ENCODE measurements at regions not wholly inside any gene's neighbourhood (a gene's known extent, or its start where the extent isn't known, plus 50 kb on each side); places are given as distances from the start of the nearest gene placed in this dataset.

DNA sequence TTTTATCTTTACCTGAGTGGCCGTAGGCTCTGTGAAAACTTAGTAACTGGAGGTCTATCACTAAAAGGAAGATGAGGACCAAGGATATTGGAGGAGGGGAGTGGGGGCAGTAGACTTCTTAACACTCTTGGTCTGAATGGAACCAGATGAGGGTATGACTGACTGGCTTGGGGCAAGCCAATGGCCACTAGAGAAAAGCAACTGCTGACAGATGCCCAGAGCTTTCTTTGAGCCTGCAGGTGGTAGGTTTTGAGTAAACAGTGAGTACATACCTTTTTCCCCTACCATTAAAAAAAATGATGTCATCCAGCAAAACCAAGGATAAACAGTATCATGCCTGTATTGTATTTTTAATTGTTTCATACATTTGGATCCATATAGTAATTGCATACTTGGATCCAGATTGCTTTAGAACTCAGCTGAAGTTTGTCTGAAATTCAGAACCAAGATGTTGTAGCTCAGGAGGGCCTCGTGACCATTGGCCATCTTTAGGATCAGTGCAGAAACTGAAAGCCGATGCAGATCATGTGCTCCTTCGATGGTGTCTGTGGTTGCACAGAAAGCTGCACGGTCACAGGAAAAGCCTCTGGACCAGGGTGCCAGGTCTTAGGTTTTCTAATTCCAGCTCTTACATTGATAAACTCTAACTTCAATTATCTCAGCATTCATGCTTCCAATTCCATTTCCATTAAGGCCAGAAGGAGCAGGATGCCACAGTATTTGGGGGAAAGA, 131.0 kb downstream of the PDGFRA start:
- no peak for DNase-seq (ENCODE audit: low read depth in 1 of 2, low spot score in 1 of 2)
- 3% methylated on average over 5 of the region's 5 CpGs for WGBS (ENCODE audit: missing lambda C conversion rate)
- no peak overlapping the region for H3K4me2 ChIP-seq
- POLR2A ChIA-PET: no interaction called here
- CTCF ChIA-PET: interaction anchor here (1.2 kb wide), 1 partner anchor 37 kb away, joined by 5 read pairs; no protein-coding TSS in a partner anchor
- H3K9me3 ChIP-seq: no peaks in the 10 kb centered on the region
- H3K27ac ChIP-seq: no peak overlapping the region
- ATAC-seq: no peak
- TF ChIP-seq, protein P1, sequence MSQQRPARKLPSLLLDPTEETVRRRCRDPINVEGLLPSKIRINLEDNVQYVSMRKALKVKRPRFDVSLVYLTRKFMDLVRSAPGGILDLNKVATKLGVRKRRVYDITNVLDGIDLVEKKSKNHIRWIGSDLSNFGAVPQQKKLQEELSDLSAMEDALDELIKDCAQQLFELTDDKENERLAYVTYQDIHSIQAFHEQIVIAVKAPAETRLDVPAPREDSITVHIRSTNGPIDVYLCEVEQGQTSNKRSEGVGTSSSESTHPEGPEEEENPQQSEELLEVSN (IDR thresholded peaks at IDR 0.05; ENCODE audit: borderline replicate concordance, low read depth): no peak
- TF ChIP-seq JUNB (IDR thresholded peaks at IDR 0.05): no peak
- no peak for TF ChIP-seq HEYL (CRISPR knock-in tag; IDR thresholded peaks at IDR 0.05)
- TF ChIP-seq MYC (IDR thresholded peaks at IDR 0.05; ENCODE audit: borderline replicate concordance, low read length): no peak
- TF ChIP-seq ZC3H11A (IDR thresholded peaks at IDR 0.05): no peak
- no peak for TF ChIP-seq POLR2AphosphoS2 (conservative IDR thresholded peaks at IDR 0.05; ENCODE audit: low read length)
- TF ChIP-seq RNF2 (IDR thresholded peaks at IDR 0.05; ENCODE audit: borderline replicate concordance, low read depth): no peak
- TF ChIP-seq ZNF302 (CRISPR knock-in tag; IDR thresholded peaks at IDR 0.05): no peak
- no peak for FAIRE-seq
- H3K4me3 ChIP-seq: no peak overlapping the region
- H3K4me1 ChIP-seq: no peaks in the 10 kb centered on the region

DNA sequence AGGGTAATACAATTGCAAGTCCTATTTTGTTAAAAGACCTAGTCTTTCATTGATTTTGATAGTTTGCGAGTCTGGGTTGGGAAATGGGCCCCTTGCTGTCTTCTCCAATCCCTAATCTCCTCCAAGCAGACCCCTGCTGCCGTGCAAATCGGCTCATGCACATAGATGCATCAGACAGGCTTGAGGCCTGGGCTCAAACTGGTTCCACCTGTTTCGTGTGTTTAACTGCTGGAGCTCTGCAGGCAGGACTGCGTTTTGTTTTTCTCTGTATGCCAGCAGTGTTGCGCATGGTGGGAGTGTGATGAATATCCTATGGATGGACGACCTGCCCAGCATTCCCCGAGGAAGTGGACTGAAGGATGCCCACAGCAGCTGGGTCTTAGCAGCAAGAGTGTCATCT, 133.9 kb downstream of the PDGFRA start:
- TF ChIP-seq, protein P2, sequence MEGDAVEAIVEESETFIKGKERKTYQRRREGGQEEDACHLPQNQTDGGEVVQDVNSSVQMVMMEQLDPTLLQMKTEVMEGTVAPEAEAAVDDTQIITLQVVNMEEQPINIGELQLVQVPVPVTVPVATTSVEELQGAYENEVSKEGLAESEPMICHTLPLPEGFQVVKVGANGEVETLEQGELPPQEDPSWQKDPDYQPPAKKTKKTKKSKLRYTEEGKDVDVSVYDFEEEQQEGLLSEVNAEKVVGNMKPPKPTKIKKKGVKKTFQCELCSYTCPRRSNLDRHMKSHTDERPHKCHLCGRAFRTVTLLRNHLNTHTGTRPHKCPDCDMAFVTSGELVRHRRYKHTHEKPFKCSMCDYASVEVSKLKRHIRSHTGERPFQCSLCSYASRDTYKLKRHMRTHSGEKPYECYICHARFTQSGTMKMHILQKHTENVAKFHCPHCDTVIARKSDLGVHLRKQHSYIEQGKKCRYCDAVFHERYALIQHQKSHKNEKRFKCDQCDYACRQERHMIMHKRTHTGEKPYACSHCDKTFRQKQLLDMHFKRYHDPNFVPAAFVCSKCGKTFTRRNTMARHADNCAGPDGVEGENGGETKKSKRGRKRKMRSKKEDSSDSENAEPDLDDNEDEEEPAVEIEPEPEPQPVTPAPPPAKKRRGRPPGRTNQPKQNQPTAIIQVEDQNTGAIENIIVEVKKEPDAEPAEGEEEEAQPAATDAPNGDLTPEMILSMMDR (IDR thresholded peaks at IDR 0.05): no peak
- TF ChIP-seq NR3C1 (IDR thresholded peaks at IDR 0.05) (no peak), MYC (IDR thresholded peaks at IDR 0.05; ENCODE audit: borderline replicate concordance, low read length) (no peak), HOXA7 (CRISPR knock-in tag; IDR thresholded peaks at IDR 0.05) (no peak), SREBF2 (IDR thresholded peaks at IDR 0.05) (no peak), KDM1A (IDR thresholded peaks at IDR 0.05; ENCODE audit: low read depth) (no peak)
- FAIRE-seq (no peak), DNase-seq (ENCODE audit: low read depth in 1 of 2, low spot score in 1 of 2) (no peak), ATAC-seq (no peak)
- POLR2A ChIA-PET: no interaction called here
- no peaks in the 10 kb centered on the region for H3K9me3 ChIP-seq
- no peak overlapping the region for H3K27ac ChIP-seq
- 35% methylated on average over 5 of the region's 8 CpGs for WGBS (ENCODE audit: missing lambda C conversion rate)
- H3K4me2 ChIP-seq: no peak overlapping the region
- no peak overlapping the region for H3K4me3 ChIP-seq
- CTCF ChIA-PET: no interaction called here
- H3K4me1 ChIP-seq: no peaks in the 10 kb centered on the region

- Histone ChIP-seq H3K4me1 (no peaks in the 10 kb centered on the region), H3K9me3 (no peaks in the 10 kb centered on the region), H3K4me3 (no peak overlapping the region), H3K27ac (no peak overlapping the region), H3K4me2 (no peak overlapping the region)
- CTCF ChIA-PET: interaction anchor here (1.3 kb wide), 1 partner anchor 66 kb away, joined by 3 read pairs; no protein-coding TSS in a partner anchor
- DNase-seq (ENCODE audit: low read depth in 1 of 2, low spot score in 1 of 2) (no peak), ATAC-seq (no peak), FAIRE-seq (no peak)
- TF ChIP-seq POLR2A (IDR thresholded peaks at IDR 0.05; ENCODE audit: low read length): no peak
- no peak for TF ChIP-seq HDAC2 (IDR thresholded peaks at IDR 0.05)
- TF ChIP-seq NPAS2 (CRISPR knock-in tag; IDR thresholded peaks at IDR 0.05; ENCODE audit: borderline replicate concordance): no peak
- no peak for TF ChIP-seq PBX3 (IDR thresholded peaks at IDR 0.05)
- TF ChIP-seq CEBPB (IDR thresholded peaks at IDR 0.05): no peak
- no peak for TF ChIP-seq HOXA7 (CRISPR knock-in tag; IDR thresholded peaks at IDR 0.05)
- TF ChIP-seq RFX5 (IDR thresholded peaks at IDR 0.05): no peak
- TF ChIP-seq NFE2L2 (conservative IDR thresholded peaks at IDR 0.05; ENCODE audit: low read length): no peak
- TF ChIP-seq MAZ (IDR thresholded peaks at IDR 0.05; ENCODE audit: borderline replicate concordance, low read depth, low read length): no peak
- no peak for TF ChIP-seq BHLHE40 (IDR thresholded peaks at IDR 0.05; ENCODE audit: low read depth, low read length)
- no peak for TF ChIP-seq PHF8 (IDR thresholded peaks at IDR 0.05; ENCODE audit: borderline replicate concordance, low read depth)
- TF ChIP-seq HES2 (IDR thresholded peaks at IDR 0.05): no peak
- no peak for TF ChIP-seq CBX8 (IDR thresholded peaks at IDR 0.05)
- no peak for TF ChIP-seq NR3C1 (IDR thresholded peaks at IDR 0.05)
- no peak for TF ChIP-seq CHD2 (IDR thresholded peaks at IDR 0.05; ENCODE audit: low read length, partially characterized antibody)
- TF ChIP-seq, protein P3, sequence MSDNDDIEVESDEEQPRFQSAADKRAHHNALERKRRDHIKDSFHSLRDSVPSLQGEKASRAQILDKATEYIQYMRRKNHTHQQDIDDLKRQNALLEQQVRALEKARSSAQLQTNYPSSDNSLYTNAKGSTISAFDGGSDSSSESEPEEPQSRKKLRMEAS (IDR thresholded peaks at IDR 0.05): no peak
- WGBS (ENCODE audit: missing lambda C conversion rate): 30% methylated on average over 3 of the region's 3 CpGs
- POLR2A ChIA-PET: no interaction called here
These were observed 136.6 kb downstream of the PDGFRA start for GRCh38 chr4:54365691-54366090.

All from A549 (cell line).